SIG-M5 (cell line): ENCODE measurements at regions not wholly inside any gene's neighbourhood (a gene's known extent, or its start where the extent isn't known, plus 50 kb on each side); places are given as distances from the start of the nearest gene placed in this dataset.

Source experiments
- DNase-seq: peaks from one replicate; lab custom pipeline; 2025; lab: John Stamatoyannopoulos, UW

GRCh38 chr2:117071556-117072102 lies 742.9 kb upstream of the DDX18 start:
- no peak for DNase-seq

- no peak for DNase-seq
Measured at GRCh38 chr2:117074756-117075155, 739.7 kb upstream of the DDX18 start.

- DNase-seq: no peak
Measured at GRCh38 chr2:117085256-117085655, 729.2 kb upstream of the DDX18 start.

- DNase-seq: no peak
Measured at GRCh38 chr2:117085737-117086136, 728.8 kb upstream of the DDX18 start.

GRCh38 chr2:117086174-117086942 lies 728.1 kb upstream of the DDX18 start:
- no peak for DNase-seq

GRCh38 chr2:117086943-117087250 lies 727.6 kb upstream of the DDX18 start:
- DNase-seq: no peak

GRCh38 chr2:117087535-117088291 lies 726.8 kb upstream of the DDX18 start:
- no peak for DNase-seq

- DNase-seq: no peak
Measured at GRCh38 chr2:117091041-117091837, 723.3 kb upstream of the DDX18 start.

GRCh38 chr2:117101613-117102012 lies 712.9 kb upstream of the DDX18 start:
- DNase-seq: no peak

- no peak for DNase-seq
Measured at GRCh38 chr2:117108741-117109267, 705.7 kb upstream of the DDX18 start.

GRCh38 chr2:117118994-117119393 lies 695.5 kb upstream of the DDX18 start:
- DNase-seq: no peak

- DNase-seq: no peak
Measured at GRCh38 chr2:117123362-117123761, 691.1 kb upstream of the DDX18 start.

GRCh38 chr2:117126656-117127055 lies 687.8 kb upstream of the DDX18 start:
- no peak for DNase-seq

- DNase-seq: no peak
Measured at GRCh38 chr2:117127680-117128079, 686.8 kb upstream of the DDX18 start.

- no peak for DNase-seq
Measured at GRCh38 chr2:117128461-117128860, 686.0 kb upstream of the DDX18 start.

GRCh38 chr2:117137371-117137770 lies 677.1 kb upstream of the DDX18 start:
- no peak for DNase-seq

GRCh38 chr2:117169036-117169765 lies 645.3 kb upstream of the DDX18 start:
- no peak for DNase-seq

- DNase-seq: no peak
Measured at GRCh38 chr2:117170897-117171296, 643.6 kb upstream of the DDX18 start.

- no peak for DNase-seq
Measured at GRCh38 chr2:117179405-117179804, 635.1 kb upstream of the DDX18 start.

- no peak for DNase-seq
Measured at GRCh38 chr2:117190856-117191559, 623.5 kb upstream of the DDX18 start.

- no peak for DNase-seq
Measured at GRCh38 chr2:117195381-117195780, 619.1 kb upstream of the DDX18 start.
